ENCODE measurements at regions not wholly inside any gene's neighbourhood (a gene's known extent, or its start where the extent isn't known, plus 50 kb on each side); places are given as distances from the start of the nearest gene placed in this dataset.
A peak's percentile ranks its signal among the peaks of the same experiment; 100 is the strongest.

DNA sequence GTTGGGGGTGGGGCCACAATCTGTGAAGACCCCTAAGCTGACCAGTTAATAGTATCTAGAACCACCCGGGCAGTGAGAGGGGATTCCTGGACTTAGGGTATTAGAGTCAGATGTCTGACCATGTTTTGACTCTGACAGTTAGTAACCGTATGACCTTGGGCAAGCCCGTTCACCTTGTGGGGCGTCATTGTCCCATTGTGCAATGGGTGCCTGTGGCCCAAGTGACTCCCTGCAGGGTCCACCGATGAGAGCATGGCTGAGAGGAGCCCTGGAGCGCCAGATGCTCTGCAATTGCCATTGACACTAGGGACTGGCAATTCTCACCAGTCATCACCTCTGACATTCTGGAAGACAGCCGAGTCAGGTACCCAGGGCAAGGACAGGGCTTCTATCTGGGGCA, 225.9 kb upstream of the CSF3R start:
- TF ChIP-seq, protein P1, sequence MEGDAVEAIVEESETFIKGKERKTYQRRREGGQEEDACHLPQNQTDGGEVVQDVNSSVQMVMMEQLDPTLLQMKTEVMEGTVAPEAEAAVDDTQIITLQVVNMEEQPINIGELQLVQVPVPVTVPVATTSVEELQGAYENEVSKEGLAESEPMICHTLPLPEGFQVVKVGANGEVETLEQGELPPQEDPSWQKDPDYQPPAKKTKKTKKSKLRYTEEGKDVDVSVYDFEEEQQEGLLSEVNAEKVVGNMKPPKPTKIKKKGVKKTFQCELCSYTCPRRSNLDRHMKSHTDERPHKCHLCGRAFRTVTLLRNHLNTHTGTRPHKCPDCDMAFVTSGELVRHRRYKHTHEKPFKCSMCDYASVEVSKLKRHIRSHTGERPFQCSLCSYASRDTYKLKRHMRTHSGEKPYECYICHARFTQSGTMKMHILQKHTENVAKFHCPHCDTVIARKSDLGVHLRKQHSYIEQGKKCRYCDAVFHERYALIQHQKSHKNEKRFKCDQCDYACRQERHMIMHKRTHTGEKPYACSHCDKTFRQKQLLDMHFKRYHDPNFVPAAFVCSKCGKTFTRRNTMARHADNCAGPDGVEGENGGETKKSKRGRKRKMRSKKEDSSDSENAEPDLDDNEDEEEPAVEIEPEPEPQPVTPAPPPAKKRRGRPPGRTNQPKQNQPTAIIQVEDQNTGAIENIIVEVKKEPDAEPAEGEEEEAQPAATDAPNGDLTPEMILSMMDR (conservative IDR thresholded peaks at IDR 0.05; ENCODE audit: low read depth, low read length), result no peak
- H3K4me3 ChIP-seq (ENCODE audit: low read length), result no peak overlapping the region
- DNase-seq (ENCODE audit: low read depth), result no peak

- H3K4me3 ChIP-seq (ENCODE audit: low read length), result no peak overlapping the region
- TF ChIP-seq, protein P1 (conservative IDR thresholded peaks at IDR 0.05; ENCODE audit: low read depth, low read length), result no peak
- no peak for DNase-seq (ENCODE audit: low read depth)
These were observed 224.5 kb upstream of the CSF3R start for GRCh38 chr1:36707221-36707620.

DNA sequence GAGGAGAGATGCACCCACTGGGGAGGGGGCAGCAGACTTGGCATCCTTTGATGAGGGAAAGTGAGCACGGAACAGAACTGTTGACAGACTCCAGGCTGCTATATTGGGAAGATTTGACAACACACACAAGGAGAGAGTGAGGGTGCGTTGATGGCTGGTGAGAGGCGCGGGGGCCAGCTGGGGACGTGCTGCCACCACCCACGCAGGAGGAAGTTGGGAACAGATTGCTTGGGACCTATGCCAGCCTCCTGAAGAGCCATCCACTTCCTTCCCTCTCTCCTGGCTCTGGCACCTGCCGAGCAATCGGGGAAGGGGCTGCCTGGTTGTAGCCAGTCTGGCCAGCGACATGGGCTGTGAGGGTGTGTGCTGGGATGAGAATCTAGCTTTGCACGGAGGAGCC, 223.7 kb upstream of the CSF3R start:
- TF ChIP-seq, protein P1 (conservative IDR thresholded peaks at IDR 0.05; ENCODE audit: low read depth, low read length), result no peak
- H3K4me3 ChIP-seq (ENCODE audit: low read length), result no peak overlapping the region
- DNase-seq (ENCODE audit: low read depth), result no peak

- no peak overlapping the region for H3K4me3 ChIP-seq (ENCODE audit: low read length)
- no peak for DNase-seq (ENCODE audit: low read depth)
- TF ChIP-seq, protein P1 (conservative IDR thresholded peaks at IDR 0.05; ENCODE audit: low read depth, low read length), result no peak
These were observed 222.9 kb upstream of the CSF3R start for GRCh38 chr1:36705629-36706028.

DNA sequence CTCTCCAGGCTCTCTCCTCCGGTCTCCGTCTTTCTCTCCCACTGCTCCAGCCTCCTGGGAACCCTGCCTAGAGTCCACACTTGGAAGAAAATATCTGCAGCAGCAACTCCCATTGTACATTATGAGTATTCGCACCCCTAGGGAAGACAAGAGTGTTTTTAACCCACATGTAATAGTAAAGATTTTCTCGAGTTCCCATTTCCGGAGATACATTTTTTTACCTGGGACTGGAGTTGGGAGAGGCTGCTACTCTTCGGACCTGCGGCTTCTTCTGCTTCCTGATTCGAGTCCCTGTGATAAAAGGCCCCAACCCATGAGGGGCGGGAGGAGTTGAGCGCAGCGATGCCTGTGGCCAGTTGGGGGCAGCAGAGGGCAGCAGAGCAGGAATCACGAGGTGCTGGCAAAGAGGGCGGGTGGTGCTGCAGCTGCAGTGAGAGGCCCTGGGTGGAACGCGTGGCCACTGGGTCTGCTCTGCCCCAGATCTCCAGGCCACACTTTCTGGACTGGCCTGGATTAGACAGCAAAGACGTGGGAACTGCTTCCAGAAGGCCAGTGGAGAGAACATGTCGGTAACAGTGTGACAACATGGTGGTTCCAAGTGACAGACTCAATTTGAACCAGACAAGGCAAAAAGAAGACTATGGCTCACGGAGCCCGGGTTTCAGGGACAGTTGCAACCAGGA, 221.0 kb upstream of the CSF3R start:
- TF ChIP-seq, protein P1 (conservative IDR thresholded peaks at IDR 0.05; ENCODE audit: low read depth, low read length), result peak; percentile 83
- DNase-seq (ENCODE audit: low read depth), result peak; percentile 4
- no peak overlapping the region for H3K4me3 ChIP-seq (ENCODE audit: low read length)

DNA sequence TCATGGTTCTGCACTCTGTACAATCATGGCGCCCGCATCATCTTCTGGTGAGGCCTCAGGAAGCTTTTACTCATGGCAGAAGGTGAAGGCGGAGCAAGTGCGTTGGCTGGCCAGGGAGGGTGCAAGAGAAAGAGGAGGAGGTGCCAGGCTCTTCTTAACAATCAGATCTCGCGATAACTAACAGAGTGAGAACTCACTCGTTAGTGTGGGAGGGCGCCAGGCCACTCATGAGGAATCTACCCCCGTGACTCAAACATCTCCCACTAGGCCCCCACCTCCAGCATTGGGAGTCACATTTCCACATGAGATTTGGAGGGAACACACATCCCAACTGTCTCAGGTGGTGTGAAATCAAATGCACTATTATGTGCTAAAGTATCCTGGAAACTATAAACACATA, 220.2 kb upstream of the CSF3R start:
- no peak overlapping the region for H3K4me3 ChIP-seq (ENCODE audit: low read length)
- DNase-seq (ENCODE audit: low read depth), result no peak

More for the DNA sequence above, 220.2 kb upstream of the CSF3R start:
- TF ChIP-seq, protein P1 (conservative IDR thresholded peaks at IDR 0.05; ENCODE audit: low read depth, low read length), result no peak

Data from retinal pigment epithelial cell (primary cell).